HG03378 (cell line): ENCODE measurements at regions not wholly inside any gene's neighbourhood (a gene's known extent, or its start where the extent isn't known, plus 50 kb on each side); places are given as distances from the start of the nearest gene placed in this dataset.

ENCODE experiments used
- ATAC-seq: cut with Tn5 transposase; IDR thresholded peaks from one replicate; pipeline ENCODE4 v1.9.1; 2021; ENCODE audit warnings: mild to moderate bottlenecking, moderate library complexity; ENCODE audit not compliant: unreplicated experiment

DNA sequence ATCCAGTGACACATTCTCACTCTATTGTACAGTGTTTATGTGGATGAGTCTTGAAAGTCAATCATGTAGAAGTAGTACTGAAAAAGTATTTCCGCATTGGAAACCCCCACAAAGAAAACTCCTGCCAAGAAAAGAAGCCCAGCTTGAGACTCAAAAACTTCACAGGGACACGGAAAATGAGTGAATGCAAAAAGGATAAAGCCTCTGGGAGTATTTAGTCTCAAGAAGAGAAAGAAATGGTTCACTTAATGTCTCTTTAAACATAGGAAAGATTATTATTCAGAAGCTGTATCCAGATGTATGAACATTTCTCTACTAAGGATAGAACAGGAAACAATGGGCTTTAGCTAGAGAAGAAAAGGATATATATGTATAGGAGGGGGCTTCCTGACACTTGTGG is 304.5 kb downstream of the BARHL2 start:
- ATAC-seq, result no peak

DNA sequence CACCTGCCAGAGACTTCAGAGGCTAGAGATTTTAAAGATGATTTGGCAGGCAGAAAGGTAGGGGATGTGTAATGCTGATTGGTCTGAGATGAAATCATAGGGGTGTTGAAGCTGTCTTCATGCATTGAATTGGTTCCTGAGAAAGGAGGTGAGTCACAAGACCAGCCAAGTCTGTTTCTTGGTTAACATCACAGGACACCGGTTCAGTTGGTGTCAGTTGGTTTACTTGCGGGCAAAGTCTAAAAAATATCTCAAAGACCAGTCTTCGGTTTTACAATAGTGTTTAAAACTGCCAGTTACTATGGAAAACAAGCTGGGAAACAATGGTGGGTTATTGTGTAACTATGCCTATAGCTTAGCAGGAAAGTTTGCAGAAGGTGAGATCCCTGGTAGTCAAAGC is 305.9 kb downstream of the BARHL2 start:
- no peak for ATAC-seq

DNA sequence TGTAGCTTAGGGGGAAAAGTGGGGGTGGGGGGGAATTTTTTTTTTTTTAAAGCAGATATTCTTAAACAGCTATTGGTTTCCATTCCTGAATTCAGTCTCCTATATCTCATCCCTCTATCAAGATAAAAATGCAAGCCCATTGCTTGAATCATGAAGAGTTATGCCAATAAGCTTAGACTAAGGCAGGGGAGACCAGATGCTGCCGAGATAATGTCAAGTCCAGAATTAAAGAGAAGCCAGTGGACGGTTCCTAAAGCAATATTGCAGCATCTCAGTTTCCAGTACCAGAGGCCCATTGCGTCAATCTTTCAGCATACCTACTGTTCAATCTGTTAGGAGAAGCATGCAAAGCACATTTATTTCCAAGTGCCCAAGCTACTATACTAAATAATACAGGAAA is 309.4 kb downstream of the BARHL2 start:
- ATAC-seq, result no peak

DNA sequence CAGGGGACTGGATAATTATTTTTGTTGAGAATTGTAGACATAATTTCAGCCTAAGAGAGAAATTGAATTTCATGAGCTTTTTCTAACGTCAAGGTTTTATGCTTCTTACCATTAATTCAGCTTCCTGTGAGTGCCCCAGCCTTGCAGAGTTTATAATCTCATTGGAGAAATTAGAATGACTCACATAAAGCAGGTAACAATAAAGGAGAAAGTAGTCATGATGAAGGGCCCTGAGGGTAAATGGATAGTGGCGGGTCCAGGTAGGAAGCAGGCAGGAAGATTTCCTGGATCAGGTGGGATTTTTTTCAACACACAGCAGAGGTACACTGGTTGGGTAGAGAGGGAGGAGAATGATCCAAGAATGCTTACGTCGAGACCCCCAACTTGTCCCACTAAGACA is 311.4 kb downstream of the BARHL2 start:
- ATAC-seq, result no peak

DNA sequence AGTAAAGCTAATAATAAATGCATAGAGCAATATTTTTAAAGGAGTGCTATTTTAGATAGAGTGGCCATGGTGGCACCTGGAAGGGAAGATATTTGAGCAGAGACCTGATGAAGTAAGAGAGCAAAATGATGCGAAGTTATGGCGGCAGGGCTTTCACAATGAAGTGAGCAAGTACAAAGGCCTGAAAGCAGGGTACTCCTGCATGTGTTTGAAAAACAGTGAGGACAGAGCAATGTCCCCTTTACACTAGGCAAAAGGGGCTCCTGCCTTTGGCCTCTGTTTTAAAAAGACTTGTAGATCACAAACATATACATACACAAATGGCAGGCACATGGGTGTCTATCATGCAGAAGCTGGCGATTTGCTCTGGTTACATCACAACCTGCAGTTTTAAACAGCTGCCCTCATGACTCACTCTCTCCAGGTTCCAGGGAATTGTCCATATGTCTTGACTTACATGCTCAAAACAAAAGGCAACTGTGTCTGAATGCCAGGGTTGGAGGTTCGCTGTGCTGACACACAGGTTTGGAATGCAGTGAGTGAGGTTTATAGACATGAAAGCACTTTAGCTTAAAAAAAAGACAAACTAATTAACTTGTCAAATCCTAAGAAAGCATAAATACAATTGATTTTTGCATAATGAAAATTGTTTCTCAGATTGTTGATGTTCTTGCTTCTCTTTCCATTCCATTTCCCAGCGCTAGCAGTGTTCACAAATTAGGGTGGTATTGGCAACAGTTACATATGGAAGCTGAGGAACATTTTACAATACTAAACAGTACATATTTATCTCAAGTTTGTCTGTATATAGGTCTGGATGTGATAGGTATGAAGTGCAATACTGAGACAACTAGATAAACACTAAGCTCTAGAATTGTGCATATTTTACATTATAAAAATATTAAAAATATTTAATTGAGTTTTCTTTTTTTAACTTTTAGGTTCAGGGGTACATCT is 313.9 kb downstream of the BARHL2 start:
- ATAC-seq, result no peak

DNA sequence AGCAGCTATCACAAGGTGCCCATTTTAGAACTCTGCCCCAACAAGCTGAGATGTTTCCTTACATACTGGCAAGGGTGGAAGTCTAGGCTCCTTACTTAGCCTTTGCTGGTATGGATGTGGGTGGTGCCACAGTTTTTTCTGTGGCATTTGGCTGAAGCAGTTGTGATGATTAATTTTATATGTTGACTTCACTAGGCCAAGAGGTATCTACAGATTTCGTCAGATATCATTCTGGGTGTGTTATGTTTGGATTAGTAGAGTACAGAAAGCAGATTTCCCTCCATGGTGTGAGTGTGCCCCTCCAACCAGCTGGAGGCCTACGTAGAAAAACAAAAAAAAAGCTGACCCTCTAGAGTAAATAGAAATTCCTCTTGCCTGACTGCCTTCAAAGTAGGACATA is 317.0 kb downstream of the BARHL2 start:
- ATAC-seq, result no peak

DNA sequence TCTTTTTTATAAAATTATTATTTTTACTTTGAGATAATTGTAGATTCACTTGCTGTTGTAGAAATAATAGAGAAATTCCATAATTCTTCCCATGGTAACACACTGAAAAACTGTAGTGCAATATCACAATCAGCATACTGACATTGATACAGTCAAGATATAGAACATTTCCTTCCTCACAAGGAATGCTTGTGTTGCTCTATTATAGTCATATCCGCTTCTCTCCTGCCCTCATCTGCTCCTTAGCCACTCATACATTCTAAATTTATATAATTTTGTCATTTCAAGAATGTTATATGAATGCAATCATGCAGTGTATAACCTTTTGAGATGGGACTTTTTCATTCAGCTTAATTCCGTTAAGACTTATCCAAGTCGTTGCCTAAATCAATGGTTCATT is 320.2 kb downstream of the BARHL2 start:
- ATAC-seq, result no peak

DNA sequence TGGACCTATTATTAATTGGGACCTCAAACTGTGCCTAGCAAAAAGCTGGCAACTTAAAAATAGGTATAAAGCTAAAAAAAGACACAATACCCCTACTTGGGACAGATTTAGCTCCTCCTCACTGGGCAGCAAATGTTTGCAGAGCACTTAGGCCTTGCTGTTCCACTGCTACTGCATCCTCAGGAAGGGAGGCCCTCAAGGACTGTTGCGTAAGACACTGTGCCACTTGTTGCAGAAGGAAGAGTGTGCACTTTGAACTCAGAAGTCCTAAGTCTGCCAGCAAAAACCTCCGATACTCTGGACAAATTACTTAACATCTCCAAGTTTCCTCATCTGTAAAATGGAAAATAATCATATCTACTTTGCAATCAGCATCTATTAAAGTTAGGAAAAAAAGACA is 322.9 kb downstream of the BARHL2 start:
- no peak for ATAC-seq

DNA sequence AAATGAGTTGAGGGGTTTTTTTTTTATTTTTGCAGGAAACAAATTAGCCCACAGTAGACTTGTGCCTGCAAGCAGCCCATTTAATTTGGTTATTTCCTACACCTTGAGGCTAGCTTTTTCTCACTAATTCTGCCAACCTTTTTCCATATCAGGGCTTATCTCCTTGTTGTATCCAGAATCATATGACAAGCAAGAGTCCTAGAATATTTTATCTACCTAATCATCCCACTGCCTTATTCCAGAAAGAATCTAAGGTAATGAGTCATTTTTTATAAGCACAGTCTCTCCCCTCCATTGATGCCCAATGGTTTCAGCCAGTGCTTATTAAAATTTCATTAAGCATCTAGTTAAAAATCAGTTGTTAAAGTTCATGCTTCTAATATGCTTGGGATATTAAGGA is 324.1 kb downstream of the BARHL2 start:
- no peak for ATAC-seq

DNA sequence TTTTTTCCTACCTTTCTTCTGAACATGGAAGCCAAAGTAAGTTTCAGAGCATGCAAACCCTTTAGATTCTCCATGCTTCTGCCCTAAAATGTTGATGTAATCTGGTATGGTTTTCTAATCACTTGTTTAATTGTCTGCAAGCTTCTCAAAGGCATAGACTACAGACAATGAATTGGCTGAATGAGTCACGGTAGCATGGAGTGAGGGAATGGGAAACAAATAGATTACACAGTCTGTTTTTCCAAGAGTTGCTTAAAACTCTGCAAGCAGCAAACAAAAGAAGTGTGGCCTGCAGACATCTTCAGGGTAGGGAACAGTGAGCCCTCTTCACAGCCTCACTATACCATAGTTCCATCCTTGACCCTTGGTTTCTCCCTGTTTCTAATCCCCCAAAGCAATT is 326.0 kb downstream of the BARHL2 start:
- no peak for ATAC-seq

DNA sequence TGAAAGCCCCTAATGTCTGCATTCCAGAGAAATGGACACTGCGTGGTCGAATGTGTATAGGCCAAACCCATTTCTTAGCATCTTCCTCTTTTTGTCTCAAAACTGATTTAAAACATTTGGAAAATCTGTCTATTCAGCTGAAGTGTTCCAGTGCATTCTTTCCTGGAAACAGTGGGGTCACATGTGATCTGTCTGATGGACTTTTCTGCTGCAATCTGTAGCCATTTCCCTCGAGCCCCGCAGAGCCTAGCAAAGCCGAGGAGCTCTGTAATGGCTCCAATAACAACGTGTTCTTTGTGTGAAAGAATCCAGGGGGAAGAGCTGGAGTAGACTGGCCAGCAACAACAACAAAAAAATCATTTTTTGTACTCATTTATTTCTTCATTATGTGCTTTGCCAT is 329.3 kb downstream of the BARHL2 start:
- no peak for ATAC-seq

DNA sequence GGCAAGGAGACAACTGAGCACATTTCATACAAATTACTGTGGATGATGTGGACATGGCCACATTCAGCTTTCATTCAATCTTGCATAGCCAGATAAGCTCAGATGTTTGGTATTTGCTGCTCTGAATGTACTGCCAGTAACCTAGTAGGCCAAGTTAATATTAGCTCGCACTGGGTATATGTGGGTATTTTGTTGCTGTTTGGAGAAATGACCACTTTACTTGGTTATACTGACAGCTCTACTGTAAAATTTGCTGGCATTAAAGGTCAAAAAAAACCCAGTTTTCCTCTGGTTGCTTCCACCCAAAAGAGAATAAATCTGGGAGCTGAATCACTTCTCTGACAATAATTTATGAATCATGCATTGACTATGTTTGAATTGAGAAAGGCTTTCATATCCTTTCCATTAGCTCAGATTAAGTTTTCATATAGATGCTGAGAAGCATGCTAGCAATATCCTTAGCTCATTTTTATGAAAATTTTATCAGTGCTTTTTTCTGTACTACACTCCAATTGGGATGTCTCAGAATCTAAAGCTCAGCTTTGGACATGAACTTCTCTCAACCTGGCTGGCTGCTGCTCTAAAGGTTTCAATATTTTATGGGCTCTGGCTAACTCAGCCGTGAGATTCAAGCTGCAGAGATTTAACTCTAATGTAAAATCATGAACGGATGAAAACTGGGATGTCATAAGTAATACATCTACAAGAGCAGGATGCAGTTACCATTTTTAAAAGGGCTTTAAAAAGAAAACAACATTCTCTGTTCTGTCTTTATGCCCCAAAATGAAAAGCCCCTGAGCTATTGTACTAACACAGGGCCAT is 330.0 kb downstream of the BARHL2 start:
- ATAC-seq, result no peak

DNA sequence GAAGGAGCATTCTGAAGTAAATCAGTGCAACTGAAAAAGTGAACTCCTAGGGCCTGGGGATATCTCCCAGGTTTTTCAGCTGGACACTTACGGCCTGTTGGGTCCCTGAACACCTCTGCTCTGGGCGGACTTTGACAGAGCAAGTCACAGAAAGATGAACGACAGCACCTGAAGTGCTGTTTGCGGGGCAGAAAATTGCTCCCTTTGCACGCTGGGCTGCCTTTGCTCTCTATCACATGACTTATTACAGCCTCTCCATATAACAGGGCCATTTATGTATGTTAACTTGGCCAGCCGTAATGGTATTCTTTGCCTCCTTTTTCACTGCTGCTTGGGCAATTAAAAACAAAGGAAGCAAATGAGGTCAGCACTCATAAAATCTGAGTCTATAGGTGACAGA is 332.9 kb downstream of the BARHL2 start:
- no peak for ATAC-seq

DNA sequence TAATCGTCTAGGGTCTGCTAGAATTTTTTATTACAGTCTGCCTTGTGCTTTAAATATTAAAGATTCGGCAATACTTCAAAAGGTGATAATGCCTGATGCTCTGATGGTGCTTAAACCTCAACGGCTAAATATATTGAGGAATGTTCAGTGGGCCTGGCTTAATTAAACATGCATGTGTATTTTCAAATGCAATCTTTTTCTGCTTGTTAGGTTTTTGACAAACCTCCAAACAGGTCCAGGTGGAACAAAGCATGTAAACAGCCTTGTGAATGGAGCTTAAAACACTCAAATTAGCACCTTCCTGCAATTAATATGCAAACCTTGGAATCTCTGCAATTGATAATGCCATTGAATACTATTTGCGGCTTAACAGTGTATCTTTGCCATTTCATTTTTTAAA is 334.9 kb downstream of the BARHL2 start:
- ATAC-seq, result no peak

DNA sequence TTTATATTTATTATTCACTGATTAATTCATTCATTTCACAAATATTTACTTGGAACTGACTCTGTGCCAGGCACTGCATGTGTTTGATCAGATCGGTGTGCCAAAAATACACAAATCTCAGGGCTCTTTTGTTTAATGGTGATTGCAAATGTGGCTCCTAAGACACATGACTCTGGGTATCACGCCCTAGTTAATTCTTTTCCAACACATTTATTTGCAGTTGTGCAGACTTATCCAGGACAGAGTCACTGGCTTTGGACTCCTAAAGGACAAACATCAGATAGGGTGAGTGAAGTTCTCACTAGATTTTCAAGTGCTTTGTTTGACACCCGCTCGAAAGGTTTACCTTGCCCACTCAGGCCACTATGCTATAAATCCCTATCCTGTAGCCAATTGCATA is 335.5 kb downstream of the BARHL2 start:
- no peak for ATAC-seq

DNA sequence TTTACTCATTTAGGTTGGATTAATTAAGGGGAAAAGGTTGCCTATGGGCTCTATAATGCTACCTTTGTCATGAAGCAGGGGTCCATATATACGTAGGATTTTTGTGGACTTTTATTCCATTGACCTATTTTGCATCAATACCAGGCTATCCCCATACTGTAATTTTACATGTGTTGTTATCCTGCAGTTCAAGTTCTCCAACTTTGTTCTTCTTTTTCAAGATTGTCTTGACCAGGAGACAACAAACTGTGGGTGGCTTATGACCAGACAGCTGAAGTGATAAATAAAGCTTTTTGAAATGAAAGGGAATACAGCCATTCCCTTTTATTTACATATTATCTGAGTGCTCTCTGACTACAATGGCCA is 345.7 kb downstream of the BARHL2 start:
- ATAC-seq, result no peak

DNA sequence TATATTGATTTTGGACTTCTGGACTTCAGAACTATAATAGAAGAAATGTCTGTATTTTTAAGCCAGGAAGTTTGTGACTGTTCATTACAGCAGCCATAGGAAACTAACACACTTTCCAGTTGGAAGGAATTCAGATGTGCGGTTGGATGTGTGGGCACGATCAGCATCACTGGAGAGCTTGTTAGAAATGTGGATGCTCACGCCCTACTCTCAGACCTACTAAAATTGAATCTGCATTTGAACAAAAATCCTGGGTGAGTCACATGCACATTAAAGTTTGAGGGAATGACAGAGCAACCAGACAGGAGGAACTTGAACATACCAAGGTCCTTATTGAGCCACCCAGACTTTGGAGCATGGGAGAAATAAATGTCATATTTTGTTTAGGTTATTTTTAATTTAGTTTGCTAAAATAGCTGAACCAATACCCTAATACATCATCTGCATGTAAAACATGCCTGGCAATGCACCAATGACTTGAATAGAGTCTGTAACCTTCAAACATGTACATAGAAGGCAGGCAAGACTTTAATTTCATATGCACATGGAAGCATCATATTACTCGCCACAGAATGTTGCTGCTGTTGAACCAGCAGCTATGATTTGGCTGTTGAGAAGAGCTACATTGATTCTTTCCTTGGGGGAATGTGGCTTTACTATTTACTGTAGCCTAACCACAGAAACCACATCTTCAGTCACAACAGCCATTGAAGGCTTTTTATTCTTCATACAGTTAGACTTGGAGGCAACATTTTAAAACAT is 346.2 kb downstream of the BARHL2 start:
- ATAC-seq, result no peak

DNA sequence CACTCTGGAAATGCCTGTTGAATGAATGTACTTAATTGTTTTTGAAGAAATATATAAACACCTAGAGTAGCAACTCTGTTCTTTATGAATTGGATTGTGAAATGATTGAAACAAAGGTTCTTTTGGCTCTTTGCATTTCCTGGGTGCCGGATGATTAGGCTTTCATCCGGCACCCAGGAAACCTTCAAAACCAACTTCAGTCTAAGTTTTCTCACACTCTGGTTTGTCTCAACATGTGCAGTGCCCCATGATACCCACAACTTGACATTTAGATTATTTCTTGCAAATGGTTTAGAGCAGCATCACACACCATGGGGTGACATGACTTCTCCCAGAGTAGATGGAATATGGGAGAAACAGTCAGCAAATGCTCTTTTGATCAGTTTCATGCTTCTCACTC is 354.9 kb downstream of the BARHL2 start:
- ATAC-seq, result no peak

DNA sequence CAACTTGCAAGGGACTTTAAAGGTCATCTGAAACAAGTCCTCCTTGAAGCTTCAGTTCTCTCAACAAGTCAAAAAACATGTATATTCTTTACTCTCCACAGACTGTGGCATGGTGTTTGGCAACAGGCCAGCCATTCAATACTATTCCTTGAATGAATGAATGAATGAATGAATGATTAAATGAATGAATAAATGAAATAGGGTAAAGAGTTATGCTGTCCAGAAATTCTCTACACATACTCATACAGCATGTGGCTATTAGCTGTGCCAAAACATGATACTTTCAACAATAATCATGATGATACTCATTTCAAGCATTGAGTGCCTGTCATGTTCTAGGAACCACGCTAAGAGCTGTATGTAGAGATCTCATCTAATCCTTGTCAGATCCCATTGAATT is 356.1 kb downstream of the BARHL2 start:
- ATAC-seq, result no peak

DNA sequence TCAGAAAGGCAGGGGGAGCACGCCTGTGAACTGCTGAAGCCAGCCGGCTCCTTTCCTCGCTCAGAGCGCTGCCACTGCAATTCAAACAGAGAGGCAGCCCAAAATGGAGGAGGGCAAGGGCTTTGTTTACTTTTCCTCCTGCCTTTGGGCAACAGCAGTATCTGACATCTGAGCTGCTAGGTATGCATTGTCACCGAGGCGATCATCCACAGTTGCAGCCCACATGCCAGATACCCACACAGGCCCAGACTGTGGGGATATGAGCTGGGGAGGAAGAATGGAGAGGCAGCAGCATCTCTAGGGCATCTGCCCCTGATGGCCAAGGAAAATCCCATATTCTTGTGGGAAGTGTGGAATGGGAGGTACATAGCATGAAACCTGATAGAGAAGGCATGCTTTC is 357.1 kb downstream of the BARHL2 start:
- no peak for ATAC-seq

DNA sequence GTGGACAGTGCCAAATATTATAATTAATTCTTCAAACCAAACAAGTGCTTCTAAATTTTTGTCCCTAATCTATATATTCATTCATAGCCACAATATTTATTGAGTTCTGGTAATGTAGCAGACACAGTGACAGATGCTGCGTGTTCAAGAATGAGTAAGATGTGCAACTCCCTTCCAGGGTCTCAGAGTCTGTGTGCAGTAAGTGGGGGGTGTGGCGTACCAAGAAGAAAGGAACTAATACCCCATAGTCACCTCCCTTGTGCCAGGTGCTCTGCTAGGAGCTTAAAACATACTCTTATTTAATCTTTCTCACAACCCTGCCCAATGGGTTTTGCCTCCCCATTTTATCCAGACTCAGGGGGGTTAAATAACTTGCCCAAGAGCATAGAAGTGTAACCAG is 358.7 kb downstream of the BARHL2 start:
- ATAC-seq, result no peak
